HCT116 (cell line): ENCODE measurements at regions not wholly inside any gene's neighbourhood (a gene's known extent, or its start where the extent isn't known, plus 50 kb on each side); places are given as distances from the start of the nearest gene placed in this dataset.

Source experiments
- ATAC-seq: fragments of 200-7000 bp; cut with Tn5 transposase; 2 replicates; pipeline ENCODE4 v1.9.1; 2020; ENCODE audit warnings: mild to moderate bottlenecking, moderate library complexity
- BruUV-seq: library from RNA; stranded (reverse); fragments of 400-500 nt; replicated peaks from 2 replicates; lab custom pipeline; 2021; lab: Mats Ljungman, UMichigan
- CTCF ChIA-PET: fragments of 300-600 bp; sonication (Branson Sonifier 250); formaldehyde crosslinking; loops from one replicate; lab custom pipeline; 2021; ENCODE audit warnings: antibody characterized with exemption; lab: Charles Lee
- POLR2A ChIA-PET: fragments of 300-600, 350-600 bp; sonication (Branson Sonifier 250); formaldehyde crosslinking; loops from one replicate; lab custom pipeline; 2021; ENCODE audit warnings: antibody characterized with exemption; lab: Charles Lee
- RAD21 ChIA-PET, 2 experiments: fragments of 300-600 bp; sonication (Branson Sonifier 250); formaldehyde crosslinking; loops; one replicate each; lab custom pipeline; 2023; ENCODE audit warnings: low total read pairs in 2 of 2; ENCODE audit not compliant: uncharacterized antibody in 2 of 2, unreplicated experiment in 2 of 2, low non-redundant PET in 1 of 2; lab: Charles Lee
- DNase-seq: peaks from one replicate; pipeline ENCODE4 v3.0.0-alpha.2; 2010; ENCODE audit warnings: low read depth, low spot score
- H2AFZ ChIP-seq: fragments of 200-600 bp; shearing (Covaris generic), sonication (generic); 2 replicates; pipeline ENCODE4 v1.6.1; 2017; ENCODE audit warnings: low read depth, mixed run types, mixed read lengths, antibody characterized with exemption, low read length; ENCODE audit not compliant: poor library complexity, severe bottlenecking
- H3K27ac ChIP-seq: 2 replicates; pipeline ENCODE4 v1.5.1; 2012; ENCODE audit warnings: low read depth, low read length
- H3K27me3 ChIP-seq: fragments of 200-600 bp; sonication (generic); 2 replicates; pipeline ENCODE4 v1.6.1; 2016; ENCODE audit warnings: mixed run types, low read length, mixed read lengths; ENCODE audit not compliant: insufficient read depth
- H3K36me3 ChIP-seq, 2 experiments: fragments of 200-500 bp in 1 of 2; fragments of 200-600 bp in 1 of 2; sonication (Bioruptor generic) in 1 of 2; sonication (generic) in 1 of 2; 2 replicates each; pipeline versions ENCODE4 v1.5.1 to v1.6.1; 2014 to 2016; ENCODE audit warnings: low read length in 2 of 2, inconsistent platforms in 1 of 2, mixed read lengths in 1 of 2, mixed run types in 1 of 2; ENCODE audit not compliant: insufficient read depth in 2 of 2, control insufficient read depth in 1 of 2
- H3K4me1 ChIP-seq, 2 experiments: fragments of 200-600 bp in 1 of 2; sonication (generic) in 1 of 2; 2 replicates each; pipeline versions ENCODE4 v1.5.1 to v1.6.1; 2012 to 2017; ENCODE audit warnings: low read length in 2 of 2, inconsistent platforms in 1 of 2, mild to moderate bottlenecking in 1 of 2, mixed read lengths in 1 of 2, mixed run types in 1 of 2, moderate library complexity in 1 of 2; ENCODE audit not compliant: insufficient read depth in 2 of 2, control insufficient read depth in 1 of 2
- H3K4me2 ChIP-seq: fragments of 200-600 bp; sonication (generic); 2 replicates; pipeline ENCODE4 v1.6.1; 2017; ENCODE audit warnings: mixed run types, low read length, mixed read lengths
- H3K4me3 ChIP-seq, 2 experiments: fragments of 200-600 bp in 1 of 2; sonication (generic) in 1 of 2; replicated peaks in 1 of 2; 2 replicates each; pipeline ENCODE4 v1.5.1; 2011 to 2016; ENCODE audit warnings: low read length in 2 of 2, control low read depth in 1 of 2, low read depth in 1 of 2, mild to moderate bottlenecking in 1 of 2, mixed read lengths in 1 of 2, mixed run types in 1 of 2
- H3K79me2 ChIP-seq: fragments of 200-600 bp; sonication (generic); 2 replicates; pipeline ENCODE4 v1.6.1; 2017; ENCODE audit warnings: mild to moderate bottlenecking, mixed run types, low read length, moderate library complexity, mixed read lengths; ENCODE audit not compliant: insufficient read depth
- H3K9ac ChIP-seq: fragments of 200-600 bp; sonication (generic); 2 replicates; pipeline ENCODE4 v1.6.1; 2016; ENCODE audit warnings: low read length, mixed read lengths
- H3K9me2 ChIP-seq: fragments of 200-600 bp; sonication (generic), shearing (Covaris generic); 2 replicates; pipeline ENCODE4 v1.6.1; 2017; ENCODE audit warnings: mixed run types, mild to moderate bottlenecking, moderate library complexity; ENCODE audit not compliant: insufficient read depth
- H3K9me3 ChIP-seq, 2 experiments: fragments of 200-500 bp in 1 of 2; fragments of 200-600 bp in 1 of 2; sonication (Bioruptor generic) in 1 of 2; sonication (generic) in 1 of 2; 2 replicates each; pipeline ENCODE4 v1.6.1; 2014 to 2017; ENCODE audit warnings: low read length in 2 of 2, mixed read lengths in 2 of 2, inconsistent platforms in 1 of 2, low read depth in 1 of 2, mild to moderate bottlenecking in 1 of 2, mixed run types in 1 of 2, moderate library complexity in 1 of 2; ENCODE audit not compliant: control insufficient read depth in 1 of 2, insufficient read depth in 1 of 2
- H4K20me1 ChIP-seq: fragments of 200-600 bp; sonication (generic), shearing (Covaris generic); 2 replicates; pipeline ENCODE4 v1.6.1; 2017; ENCODE audit warnings: mixed run types, mild to moderate bottlenecking, moderate library complexity; ENCODE audit not compliant: insufficient read depth
- ATF3 ChIP-seq: IDR thresholded peaks from 2 replicates; pipeline ENCODE4 v1.6.1; 2012
- CEBPB ChIP-seq: IDR thresholded peaks from 2 replicates; pipeline ENCODE4 v1.6.1; 2012; ENCODE audit warnings: low read depth
- CTCF ChIP-seq, 3 experiments: fragments of 200-600 bp in 1 of 3; sonication (generic) in 1 of 3; IDR thresholded peaks in 2 of 3; conservative IDR thresholded peaks in 1 of 3; 2 replicates each; pipeline ENCODE4 v1.5.1; 2012 to 2017; ENCODE audit warnings: low read depth in 2 of 3, low read length in 2 of 3, antibody characterized with exemption in 1 of 3, borderline replicate concordance in 1 of 3, control low read depth in 1 of 3, mild to moderate bottlenecking in 1 of 3, mixed read lengths in 1 of 3, mixed run types in 1 of 3, moderate library complexity in 1 of 3; ENCODE audit not compliant: insufficient read depth in 1 of 3
- EGR1 ChIP-seq: IDR thresholded peaks from 2 replicates; pipeline ENCODE4 v1.6.1; 2012; ENCODE audit warnings: low read depth
- ELF1 ChIP-seq: IDR thresholded peaks from 2 replicates; pipeline ENCODE4 v1.6.1; 2012; ENCODE audit warnings: low read depth, borderline replicate concordance
- EZH2 ChIP-seq: fragments of 200-600 bp; sonication (generic); IDR thresholded peaks from 2 replicates; pipeline ENCODE4 v1.6.1; 2017; ENCODE audit warnings: antibody characterized with exemption, mixed run types
- EZH2phosphoT487 ChIP-seq: fragments of 200-600 bp; IDR thresholded peaks from 2 replicates; pipeline ENCODE4 v1.6.1; 2018; ENCODE audit warnings: antibody characterized with exemption, borderline replicate concordance
- FOSL1 ChIP-seq: IDR thresholded peaks from 2 replicates; pipeline ENCODE4 v1.6.1; 2012; ENCODE audit warnings: low read depth
- JUND ChIP-seq: IDR thresholded peaks from 2 replicates; pipeline ENCODE4 v1.6.1; 2012
- POLR2A ChIP-seq: IDR thresholded peaks from 2 replicates; pipeline ENCODE4 v1.7.0; 2011; ENCODE audit warnings: borderline replicate concordance; ENCODE audit not compliant: insufficient read depth, insufficient read length; ENCODE audit errors: extremely low read depth
- POLR2AphosphoS5 ChIP-seq: IDR thresholded peaks from 2 replicates; pipeline ENCODE4 v1.6.1; 2011; ENCODE audit warnings: mild to moderate bottlenecking, low read depth, low read length, moderate library complexity
- RAD21 ChIP-seq: IDR thresholded peaks from 2 replicates; pipeline ENCODE4 v1.6.1; 2012; ENCODE audit warnings: low read depth, mild to moderate bottlenecking
- REST ChIP-seq: IDR thresholded peaks from 2 replicates; pipeline ENCODE4 v1.6.1; 2012; ENCODE audit warnings: low read depth
- SP1 ChIP-seq: IDR thresholded peaks from 2 replicates; pipeline ENCODE4 v1.6.1; 2012; ENCODE audit warnings: low read depth
- SRF ChIP-seq: IDR thresholded peaks from 2 replicates; pipeline ENCODE4 v1.6.1; 2012; ENCODE audit warnings: low read depth
- TCF7L2 ChIP-seq: IDR thresholded peaks from 2 replicates; pipeline ENCODE4 v1.7.0; 2011; ENCODE audit warnings: borderline replicate concordance, inconsistent platforms; ENCODE audit not compliant: insufficient read depth, insufficient read length; ENCODE audit errors: extremely low read depth
- YY1 ChIP-seq: IDR thresholded peaks from 2 replicates; pipeline ENCODE4 v1.6.1; 2011; ENCODE audit warnings: low read length, low read depth, moderate library complexity, mild to moderate bottlenecking; ENCODE audit not compliant: insufficient replicate concordance; ENCODE audit errors: extremely low read depth
- ZFX ChIP-seq: fragments of 450-650 bp; IDR thresholded peaks from 2 replicates; pipeline ENCODE4 v1.6.1; 2017
- intact Hi-C: fragments of 100-400 bp; cut with micrococcal nuclease; formaldehyde crosslinking; loops from 2 replicates; pipeline ENCODE4 v1.10.0; 2022

DNA sequence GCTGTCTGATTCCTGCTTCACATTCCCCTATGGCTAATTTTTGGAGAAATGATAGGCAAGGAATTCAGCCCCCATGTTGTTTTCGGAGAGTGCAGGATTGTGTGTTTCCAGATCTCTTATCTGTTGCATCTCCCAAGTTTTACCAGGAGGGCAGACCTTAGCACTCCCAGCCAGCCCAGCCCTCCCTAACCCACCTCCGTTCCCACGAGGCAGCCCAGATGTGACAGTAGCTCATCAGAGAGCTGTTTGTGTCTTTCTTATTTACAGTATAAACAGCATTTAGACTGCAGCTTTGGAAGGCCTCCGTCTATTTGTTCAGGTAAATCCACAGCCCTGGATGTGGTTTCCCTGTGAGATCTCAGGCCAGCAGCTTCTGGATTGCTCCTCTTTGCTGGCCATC is 91.6 kb downstream of the THNSL2 start:
- no peaks in the 10 kb centered on the region for H3K9me2 ChIP-seq
- H3K4me1 ChIP-seq = peaks cover 7 to 12% of the 10 kb centered on the region in 2 experiments; a peak in 3 of 4 replicates
- H3K4me2 ChIP-seq = no peak overlapping the region
- TF ChIP-seq POLR2A = no peak
- TF ChIP-seq SRF = no peak
- no peak for TF ChIP-seq JUND
- no peak for TF ChIP-seq EZH2phosphoT487
- no peak for TF ChIP-seq ELF1
- no peak for TF ChIP-seq EZH2
- TF ChIP-seq CEBPB = no peak
- TF ChIP-seq ZFX = no peak
- TF ChIP-seq POLR2AphosphoS5 = no peak
- TF ChIP-seq FOSL1 = no peak
- no peak for TF ChIP-seq REST
- TF ChIP-seq RAD21 = no peak
- no peak for TF ChIP-seq CTCF (IDR thresholded peaks at IDR 0.05 in 2 of 3, conservative IDR thresholded peaks at IDR 0.05 in 1 of 3; ENCODE audit: borderline replicate concordance in 1 of 3, insufficient read depth in 1 of 3, low read depth in 2 of 3, low read length in 2 of 3)
- no peak for TF ChIP-seq SP1
- TF ChIP-seq YY1 = no peak
- no peak for TF ChIP-seq EGR1
- TF ChIP-seq ATF3 = no peak
- TF ChIP-seq TCF7L2 = no peak
- intact Hi-C loops = no loop called here
- H3K27ac ChIP-seq = no peak overlapping the region
- H3K9me3 ChIP-seq = no peaks in the 10 kb centered on the region
- no peak overlapping the region for H3K4me3 ChIP-seq
- no TSS peak for BruUV-seq
- H2AFZ ChIP-seq = no peak overlapping the region
- H3K9ac ChIP-seq = no peak overlapping the region
- no peaks in the 10 kb centered on the region for H4K20me1 ChIP-seq
- ChIA-PET CTCF (no interaction called here), RAD21 (no interaction called here), POLR2A (no interaction called here)
- peaks cover 13% of the 10 kb centered on the region; the same call in 1 of the 2 replicates for H3K27me3 ChIP-seq
- H3K36me3 ChIP-seq = no peaks in the 10 kb centered on the region
- no peaks in the 10 kb centered on the region for H3K79me2 ChIP-seq
- DNase-seq (no peak), ATAC-seq (no peak)
